ENCODE measurements at regions not wholly inside any gene's neighbourhood (a gene's known extent, or its start where the extent isn't known, plus 50 kb on each side); places are given as distances from the start of the nearest gene placed in this dataset.

GRCh38 chr17:62156949-62157348 lies 91.9 kb upstream of the MED13 start:
- WGBS, 4 donors = 85 to 88% (median 87%) methylated on average over 1 of the region's 1 CpG

GRCh38 chr17:62154909-62155308 lies 89.8 kb upstream of the MED13 start:
- peaks cover 0 to 18% (median 0%) of the 10 kb centered on the region in 9 donors for H3K27me3 ChIP-seq
- 79 to 88% (median 84%) methylated on average over 2 of the region's 2 CpGs for WGBS, 4 donors
- H3K4me3 ChIP-seq = no peak overlapping the region
- H3K36me3 ChIP-seq = no peaks in the 10 kb centered on the region
- ATAC-seq (no peak), DNase-seq (no peak)
- no peaks in the 10 kb centered on the region for H3K9me3 ChIP-seq
- no peak overlapping the region for H3K27ac ChIP-seq
- no peaks in the 10 kb centered on the region for H3K4me1 ChIP-seq
- TF ChIP-seq CTCF (IDR thresholded peaks at IDR 0.05) = no peak
- intact Hi-C loops (cut with DNase I) = no loop called here

More at GRCh38 chr17:62156949-62157348, 91.9 kb upstream of the MED13 start:
- H3K4me3 ChIP-seq = no peak overlapping the region
- H3K36me3 ChIP-seq = no peaks in the 10 kb centered on the region
- peaks cover 0 to 18% (median 0%) of the 10 kb centered on the region in 9 donors for H3K27me3 ChIP-seq
- DNase-seq = no peak
- H3K4me1 ChIP-seq = no peaks in the 10 kb centered on the region
- no peak overlapping the region for H3K27ac ChIP-seq
- intact Hi-C loops (cut with DNase I) = no loop called here
- no peak for TF ChIP-seq POLR2A (IDR thresholded peaks at IDR 0.05)
- no peak for TF ChIP-seq CTCF (IDR thresholded peaks at IDR 0.05)
- no peaks in the 10 kb centered on the region for H3K9me3 ChIP-seq
- no peak for ATAC-seq

- 88 to 93% (median 88%) methylated on average over 2 of the region's 2 CpGs for WGBS, 4 donors
- H3K27ac ChIP-seq = no peak overlapping the region
- TF ChIP-seq POLR2A (IDR thresholded peaks at IDR 0.05) (no peak), CTCF (IDR thresholded peaks at IDR 0.05) (no peak)
- DNase-seq (no peak), ATAC-seq (no peak)
- H3K9me3 ChIP-seq = no peaks in the 10 kb centered on the region
- no peaks in the 10 kb centered on the region for H3K36me3 ChIP-seq
- no peaks in the 10 kb centered on the region for H3K4me1 ChIP-seq
- H3K4me3 ChIP-seq = no peak overlapping the region
- intact Hi-C loops (cut with DNase I) = no loop called here
- peaks cover 0 to 15% (median 0%) of the 10 kb centered on the region in 9 donors for H3K27me3 ChIP-seq
Observed at GRCh38 chr17:62150471-62150870, 85.4 kb upstream of the MED13 start.

- Histone ChIP-seq H3K27me3 (peaks cover 0 to 15% (median 0%) of the 10 kb centered on the region in 9 donors), H3K4me1 (no peaks in the 10 kb centered on the region), H3K9me3 (no peaks in the 10 kb centered on the region), H3K4me3 (no peak overlapping the region), H3K36me3 (no peaks in the 10 kb centered on the region), H3K27ac (no peak overlapping the region)
- TF ChIP-seq POLR2A (IDR thresholded peaks at IDR 0.05) (no peak), CTCF (IDR thresholded peaks at IDR 0.05) (no peak)
- intact Hi-C loops (cut with DNase I) = no loop called here
- no peak for ATAC-seq
- DNase-seq = no peak
- 85 to 90% (median 86%) methylated on average over 4 of the region's 4 CpGs for WGBS, 4 donors
Observed at GRCh38 chr17:62149961-62150360, 84.9 kb upstream of the MED13 start.

All from heart left ventricle (tissue), 16 donors.